ENCODE measurements at regions not wholly inside any gene's neighbourhood (a gene's known extent, or its start where the extent isn't known, plus 50 kb on each side); places are given as distances from the start of the nearest gene placed in this dataset.
A peak's percentile ranks its signal among the peaks of the same experiment; 100 is the strongest.

- ATAC-seq (ENCODE audit: low read depth in 2 of 2), result no peak
- H3K27ac Mint-ChIP-seq, result no peak overlapping the region
- no peaks in the 10 kb centered on the region for H3K27me3 Mint-ChIP-seq
- H3K4me3 Mint-ChIP-seq, result no peak overlapping the region
- no peak for DNase-seq
- peaks cover 0 to 5% (median 2%) of the 10 kb centered on the region in 7 donors for H3K9me3 Mint-ChIP-seq
- no peaks in the 10 kb centered on the region for H3K36me3 Mint-ChIP-seq
- no peaks in the 10 kb centered on the region for H3K4me1 Mint-ChIP-seq
These were observed 606.0 kb upstream of the PITX2 start for GRCh38 chr4:111228874-111229273.

GRCh38 chr4:111230265-111230664 lies 607.4 kb upstream of the PITX2 start:
- H3K9me3 Mint-ChIP-seq, result peaks cover 0 to 5% (median 2%) of the 10 kb centered on the region in 7 donors
- H3K36me3 Mint-ChIP-seq, result no peaks in the 10 kb centered on the region
- H3K27ac Mint-ChIP-seq, result no peak overlapping the region
- no peak for DNase-seq
- no peaks in the 10 kb centered on the region for H3K4me1 Mint-ChIP-seq
- H3K27me3 Mint-ChIP-seq, result no peaks in the 10 kb centered on the region
- H3K4me3 Mint-ChIP-seq, result no peak overlapping the region
- ATAC-seq (ENCODE audit: low read depth in 2 of 2), result no peak

GRCh38 chr4:111231281-111231680 lies 608.4 kb upstream of the PITX2 start:
- ATAC-seq (ENCODE audit: low read depth in 2 of 2), result no peak
- Mint-ChIP-seq H3K9me3 (peaks cover 0 to 5% (median 2%) of the 10 kb centered on the region in 7 donors), H3K27ac (no peak overlapping the region), H3K4me1 (no peaks in the 10 kb centered on the region), H3K27me3 (no peaks in the 10 kb centered on the region), H3K4me3 (no peak overlapping the region), H3K36me3 (no peaks in the 10 kb centered on the region)
- DNase-seq, result no peak

GRCh38 chr4:111234939-111235338 lies 612.1 kb upstream of the PITX2 start:
- ATAC-seq (ENCODE audit: low read depth in 2 of 2), result no peak
- no peaks in the 10 kb centered on the region for H3K4me1 Mint-ChIP-seq
- H3K27ac Mint-ChIP-seq, result no peak overlapping the region
- H3K4me3 Mint-ChIP-seq, result no peak overlapping the region
- no peak for DNase-seq
- no peaks in the 10 kb centered on the region for H3K27me3 Mint-ChIP-seq
- H3K9me3 Mint-ChIP-seq, result peaks cover 0 to 5% (median 2%) of the 10 kb centered on the region in 7 donors
- no peaks in the 10 kb centered on the region for H3K36me3 Mint-ChIP-seq

- no peaks in the 10 kb centered on the region for H3K27me3 Mint-ChIP-seq
- H3K27ac Mint-ChIP-seq, result no peak overlapping the region
- H3K9me3 Mint-ChIP-seq, result no peaks in the 10 kb centered on the region
- ATAC-seq (ENCODE audit: low read depth in 2 of 2) (no peak), DNase-seq (no peak)
- H3K4me3 Mint-ChIP-seq, result no peak overlapping the region
- H3K36me3 Mint-ChIP-seq, result no peaks in the 10 kb centered on the region
- H3K4me1 Mint-ChIP-seq, result no peaks in the 10 kb centered on the region
These were observed 641.0 kb upstream of the PITX2 start for GRCh38 chr4:111263836-111264235.

GRCh38 chr4:111266937-111267336 lies 644.1 kb upstream of the PITX2 start:
- Mint-ChIP-seq H3K4me1 (no peaks in the 10 kb centered on the region), H3K36me3 (no peaks in the 10 kb centered on the region), H3K4me3 (no peak overlapping the region), H3K9me3 (no peaks in the 10 kb centered on the region), H3K27me3 (no peaks in the 10 kb centered on the region), H3K27ac (peak overlapping the region in 1 of 6 donors; percentile 80)
- no peak for ATAC-seq (ENCODE audit: low read depth in 2 of 2)
- DNase-seq, result no peak

- H3K4me1 Mint-ChIP-seq, result no peaks in the 10 kb centered on the region
- H3K9me3 Mint-ChIP-seq, result peaks cover 0 to 2% (median 0%) of the 10 kb centered on the region in 7 donors
- no peaks in the 10 kb centered on the region for H3K27me3 Mint-ChIP-seq
- H3K27ac Mint-ChIP-seq, result no peak overlapping the region
- H3K4me3 Mint-ChIP-seq, result no peak overlapping the region
- DNase-seq (no peak), ATAC-seq (ENCODE audit: low read depth in 2 of 2) (no peak)
- no peaks in the 10 kb centered on the region for H3K36me3 Mint-ChIP-seq
These were observed 644.9 kb upstream of the PITX2 start for GRCh38 chr4:111267786-111268185.

- ATAC-seq (ENCODE audit: low read depth in 2 of 2) (no peak), DNase-seq (no peak)
- Mint-ChIP-seq H3K9me3 (peaks cover 0 to 2% (median 0%) of the 10 kb centered on the region in 7 donors), H3K4me3 (no peak overlapping the region), H3K36me3 (no peaks in the 10 kb centered on the region), H3K4me1 (no peaks in the 10 kb centered on the region), H3K27ac (no peak overlapping the region), H3K27me3 (no peaks in the 10 kb centered on the region)
These were observed 646.0 kb upstream of the PITX2 start for GRCh38 chr4:111268769-111269414.

- Mint-ChIP-seq H3K27ac (no peak overlapping the region), H3K4me3 (no peak overlapping the region), H3K36me3 (no peaks in the 10 kb centered on the region), H3K9me3 (peaks cover 0 to 3% (median 0%) of the 10 kb centered on the region in 7 donors), H3K4me1 (no peaks in the 10 kb centered on the region), H3K27me3 (no peaks in the 10 kb centered on the region)
- ATAC-seq (ENCODE audit: low read depth in 2 of 2) (no peak), DNase-seq (no peak)
These were observed 646.6 kb upstream of the PITX2 start for GRCh38 chr4:111269439-111269838.

- Mint-ChIP-seq H3K27ac (no peak overlapping the region), H3K9me3 (peaks cover 0 to 3% (median 0%) of the 10 kb centered on the region in 7 donors)
- ATAC-seq (ENCODE audit: low read depth in 2 of 2), result no peak
These were observed 651.2 kb upstream of the PITX2 start for GRCh38 chr4:111274060-111274459.

GRCh38 chr4:111274486-111274885 lies 651.6 kb upstream of the PITX2 start:
- ATAC-seq (ENCODE audit: low read depth in 2 of 2) (no peak), DNase-seq (no peak)
- Mint-ChIP-seq H3K4me1 (no peaks in the 10 kb centered on the region), H3K27ac (no peak overlapping the region), H3K27me3 (peaks cover 0 to 10% (median 0%) of the 10 kb centered on the region in 3 donors), H3K9me3 (peaks cover 0 to 3% (median 0%) of the 10 kb centered on the region in 7 donors), H3K4me3 (no peak overlapping the region), H3K36me3 (no peaks in the 10 kb centered on the region)

More at GRCh38 chr4:111274060-111274459, 651.2 kb upstream of the PITX2 start:
- Mint-ChIP-seq H3K27me3 (peaks cover 0 to 10% (median 0%) of the 10 kb centered on the region in 3 donors), H3K36me3 (no peaks in the 10 kb centered on the region), H3K4me1 (no peaks in the 10 kb centered on the region), H3K4me3 (no peak overlapping the region)
- no peak for DNase-seq

GRCh38 chr4:111281219-111281618 lies 658.3 kb upstream of the PITX2 start:
- H3K4me3 Mint-ChIP-seq, result no peak overlapping the region
- peaks cover 8 to 10% (median 10%) of the 10 kb centered on the region in 3 donors for H3K27me3 Mint-ChIP-seq
- H3K9me3 Mint-ChIP-seq, result no peaks in the 10 kb centered on the region
- H3K36me3 Mint-ChIP-seq, result no peaks in the 10 kb centered on the region
- no peak for DNase-seq
- H3K27ac Mint-ChIP-seq, result no peak overlapping the region
- no peak for ATAC-seq (ENCODE audit: low read depth in 2 of 2)
- no peaks in the 10 kb centered on the region for H3K4me1 Mint-ChIP-seq

GRCh38 chr4:111282035-111282434 lies 659.2 kb upstream of the PITX2 start:
- Mint-ChIP-seq H3K27me3 (peaks cover 8 to 10% (median 10%) of the 10 kb centered on the region in 3 donors), H3K27ac (no peak overlapping the region), H3K36me3 (no peaks in the 10 kb centered on the region), H3K4me1 (no peaks in the 10 kb centered on the region), H3K4me3 (no peak overlapping the region), H3K9me3 (no peaks in the 10 kb centered on the region)
- DNase-seq, result no peak
- ATAC-seq (ENCODE audit: low read depth in 2 of 2), result no peak

- H3K4me3 Mint-ChIP-seq, result no peak overlapping the region
- peaks cover 8 to 10% (median 9%) of the 10 kb centered on the region in 3 donors for H3K27me3 Mint-ChIP-seq
- H3K27ac Mint-ChIP-seq, result no peak overlapping the region
- DNase-seq (peak; percentile 3), ATAC-seq (ENCODE audit: low read depth in 2 of 2) (no peak)
- no peaks in the 10 kb centered on the region for H3K9me3 Mint-ChIP-seq
- H3K36me3 Mint-ChIP-seq, result no peaks in the 10 kb centered on the region
- no peaks in the 10 kb centered on the region for H3K4me1 Mint-ChIP-seq
These were observed 660.3 kb upstream of the PITX2 start for GRCh38 chr4:111283066-111283677.

All from naive B cell (primary cell).